ENCODE measurements at regions not wholly inside any gene's neighbourhood (a gene's known extent, or its start where the extent isn't known, plus 50 kb on each side); places are given as distances from the start of the nearest gene placed in this dataset.
A peak's percentile ranks its signal among the peaks of the same experiment; 100 is the strongest.

GRCh38 chr4:73001885-73002284, 67.6 kb downstream of the COX18 start:
- ATAC-seq (replicated peaks in 6 of 8), result no peak
- no peaks in the 10 kb centered on the region for H3K4me1 ChIP-seq (replicated peaks in 1 of 2)
- WGBS, 10 experiments, result 6 to 100% (median 55%) methylated on average over 1 to 2 of the region's 2 CpGs; no CpG with 5 or more reads in 3 of the 10 experiments
- in situ Hi-C loops (cut with MboI; ENCODE audit: low pct_unique_long_range_greater_than_20kb in 2 of 9, low sequenced_read_pairs in 9 of 9, unreplicated experiment in 9 of 9), result loop anchor here in 6 of 9 experiments (25.0 kb wide), 4 partner anchors 290 to 1265 kb away; no protein-coding TSS in a partner anchor
- H3K27ac ChIP-seq, result no peak overlapping the region
- H3K4me3 ChIP-seq, result no peak overlapping the region

- H3K4me1 ChIP-seq (replicated peaks in 1 of 2), result no peaks in the 10 kb centered on the region
- ATAC-seq (replicated peaks in 6 of 8), result no peak
- H3K4me3 ChIP-seq, result no peak overlapping the region
- in situ Hi-C loops (cut with MboI; ENCODE audit: low pct_unique_long_range_greater_than_20kb in 2 of 9, low sequenced_read_pairs in 9 of 9, unreplicated experiment in 9 of 9), result no loop called here
- WGBS, 10 experiments, result 50 to 100% (median 86%) methylated on average over 1 to 3 of the region's 3 CpGs; no CpG with 5 or more reads in 1 of the 10 experiments
- H3K27ac ChIP-seq, result no peak overlapping the region
Measured at GRCh38 chr4:72997409-72997808, 72.1 kb downstream of the COX18 start.

- in situ Hi-C loops (cut with MboI; ENCODE audit: low pct_unique_long_range_greater_than_20kb in 2 of 9, low sequenced_read_pairs in 9 of 9, unreplicated experiment in 9 of 9), result no loop called here
- 21 to 100% (median 81%) methylated on average over 1 to 2 of the region's 3 CpGs; no CpG with 5 or more reads in 6 of the 10 experiments for WGBS, 10 experiments
- Histone ChIP-seq H3K4me3 (no peak overlapping the region), H3K4me1 (replicated peaks in 1 of 2) (no peaks in the 10 kb centered on the region), H3K27ac (no peak overlapping the region)
- ATAC-seq (replicated peaks in 6 of 8), result peak in 2 of 8 experiments; percentile 74 to 83
Measured at GRCh38 chr4:72994670-72995069, 74.8 kb downstream of the COX18 start.

GRCh38 chr4:72993876-72994275, 75.6 kb downstream of the COX18 start:
- H3K27ac ChIP-seq, result no peak overlapping the region
- in situ Hi-C loops (cut with MboI; ENCODE audit: low pct_unique_long_range_greater_than_20kb in 2 of 9, low sequenced_read_pairs in 9 of 9, unreplicated experiment in 9 of 9), result no loop called here
- H3K4me1 ChIP-seq (replicated peaks in 1 of 2), result no peaks in the 10 kb centered on the region
- no peak overlapping the region for H3K4me3 ChIP-seq
- ATAC-seq (replicated peaks in 6 of 8), result no peak

GRCh38 chr4:72991873-72992272, 77.6 kb downstream of the COX18 start:
- ATAC-seq (replicated peaks in 6 of 8), result peak in 5 of 8 experiments; percentile 83 to 94 (median 92)
- in situ Hi-C loops (cut with MboI; ENCODE audit: low pct_unique_long_range_greater_than_20kb in 2 of 9, low sequenced_read_pairs in 9 of 9, unreplicated experiment in 9 of 9), result no loop called here
- 0 to 100% (median 59%) methylated on average over 1 to 2 of the region's 2 CpGs; no CpG with 5 or more reads in 2 of the 10 experiments for WGBS, 10 experiments
- Histone ChIP-seq H3K4me3 (no peak overlapping the region), H3K27ac (no peak overlapping the region), H3K4me1 (replicated peaks in 1 of 2) (no peaks in the 10 kb centered on the region)

GRCh38 chr4:72987741-72988729, 81.5 kb downstream of the COX18 start:
- H3K27ac ChIP-seq, result no peak overlapping the region
- 31 to 94% (median 84%) methylated on average over 3 to 4 of the region's 4 CpGs for WGBS, 10 experiments
- no peaks in the 10 kb centered on the region for H3K4me1 ChIP-seq (replicated peaks in 1 of 2)
- no peak for ATAC-seq (replicated peaks in 6 of 8)
- in situ Hi-C loops (cut with MboI; ENCODE audit: low pct_unique_long_range_greater_than_20kb in 2 of 9, low sequenced_read_pairs in 9 of 9, unreplicated experiment in 9 of 9), result no loop called here
- no peak overlapping the region for H3K4me3 ChIP-seq

- no peak overlapping the region for H3K27ac ChIP-seq
- no peak overlapping the region for H3K4me3 ChIP-seq
- no peak for ATAC-seq (replicated peaks in 6 of 8)
- H3K4me1 ChIP-seq (replicated peaks in 1 of 2), result no peaks in the 10 kb centered on the region
- WGBS, 10 experiments, result 7 to 79% (median 51%) methylated on average over 2 to 4 of the region's 4 CpGs; no CpG with 5 or more reads in 1 of the 10 experiments
- in situ Hi-C loops (cut with MboI; ENCODE audit: low pct_unique_long_range_greater_than_20kb in 2 of 9, low sequenced_read_pairs in 9 of 9, unreplicated experiment in 9 of 9), result no loop called here
Measured at GRCh38 chr4:72984351-72984750, 85.2 kb downstream of the COX18 start.

GRCh38 chr4:72983709-72984108, 85.8 kb downstream of the COX18 start:
- WGBS, 10 experiments, result 0 to 40% (median 12%) methylated on average over 1 to 2 of the region's 2 CpGs
- in situ Hi-C loops (cut with MboI; ENCODE audit: low pct_unique_long_range_greater_than_20kb in 2 of 9, low sequenced_read_pairs in 9 of 9, unreplicated experiment in 9 of 9), result no loop called here
- ATAC-seq (replicated peaks in 6 of 8), result peak in 1 of 8 experiments; percentile 38
- H3K4me3 ChIP-seq, result no peak overlapping the region
- no peaks in the 10 kb centered on the region for H3K4me1 ChIP-seq (replicated peaks in 1 of 2)
- H3K27ac ChIP-seq, result no peak overlapping the region

GRCh38 chr4:72977936-72978485, 91.5 kb downstream of the COX18 start:
- 25 to 91% (median 65%) methylated on average over 1 to 5 of the region's 5 CpGs; no CpG with 5 or more reads in 1 of the 10 experiments for WGBS, 10 experiments
- ATAC-seq (replicated peaks in 6 of 8), result no peak
- H3K4me1 ChIP-seq (replicated peaks in 1 of 2), result peaks cover 3 to 16% of the 10 kb centered on the region in 2 donors
- in situ Hi-C loops (cut with MboI; ENCODE audit: low pct_unique_long_range_greater_than_20kb in 2 of 9, low sequenced_read_pairs in 9 of 9, unreplicated experiment in 9 of 9), result no loop called here
- H3K27ac ChIP-seq, result no peak overlapping the region
- no peak overlapping the region for H3K4me3 ChIP-seq

- in situ Hi-C loops (cut with MboI; ENCODE audit: low pct_unique_long_range_greater_than_20kb in 2 of 9, low sequenced_read_pairs in 9 of 9, unreplicated experiment in 9 of 9), result no loop called here
- Histone ChIP-seq H3K4me1 (replicated peaks in 1 of 2) (peaks cover 3 to 16% of the 10 kb centered on the region in 2 donors), H3K27ac (no peak overlapping the region), H3K4me3 (no peak overlapping the region)
- no peak for ATAC-seq (replicated peaks in 6 of 8)
Measured at GRCh38 chr4:72975488-72975784, 94.1 kb downstream of the COX18 start.

- peak in 5 of 8 experiments; percentile 93 to 100 (median 98) for ATAC-seq (replicated peaks in 6 of 8)
- WGBS, 10 experiments, result 45 to 100% (median 60%) methylated on average over 2 to 8 of the region's 8 CpGs; no CpG with 5 or more reads in 1 of the 10 experiments
- Histone ChIP-seq H3K4me3 (no peak overlapping the region), H3K4me1 (replicated peaks in 1 of 2) (peaks cover 3 to 16% of the 10 kb centered on the region in 2 donors), H3K27ac (no peak overlapping the region)
- in situ Hi-C loops (cut with MboI; ENCODE audit: low pct_unique_long_range_greater_than_20kb in 2 of 9, low sequenced_read_pairs in 9 of 9, unreplicated experiment in 9 of 9), result no loop called here
Measured at GRCh38 chr4:72974694-72975487, 94.6 kb downstream of the COX18 start.

GRCh38 chr4:72971572-72971971, 97.9 kb downstream of the COX18 start:
- no peak overlapping the region for H3K27ac ChIP-seq
- H3K4me3 ChIP-seq, result no peak overlapping the region
- in situ Hi-C loops (cut with MboI; ENCODE audit: low pct_unique_long_range_greater_than_20kb in 2 of 9, low sequenced_read_pairs in 9 of 9, unreplicated experiment in 9 of 9), result no loop called here
- peak in 1 of 8 experiments; percentile 31 for ATAC-seq (replicated peaks in 6 of 8)
- WGBS, 10 experiments, result 19 to 100% (median 95%) methylated on average over 1 to 3 of the region's 3 CpGs; no CpG with 5 or more reads in 2 of the 10 experiments
- H3K4me1 ChIP-seq (replicated peaks in 1 of 2), result peaks cover 3 to 16% of the 10 kb centered on the region in 2 donors

GRCh38 chr4:72970756-72971155, 98.8 kb downstream of the COX18 start:
- in situ Hi-C loops (cut with MboI; ENCODE audit: low pct_unique_long_range_greater_than_20kb in 2 of 9, low sequenced_read_pairs in 9 of 9, unreplicated experiment in 9 of 9), result no loop called here
- peaks cover 3 to 16% of the 10 kb centered on the region in 2 donors for H3K4me1 ChIP-seq (replicated peaks in 1 of 2)
- no peak overlapping the region for H3K27ac ChIP-seq
- no peak for ATAC-seq (replicated peaks in 6 of 8)
- H3K4me3 ChIP-seq, result no peak overlapping the region
- 87 to 100% (median 93%) methylated on average over 1 to 2 of the region's 2 CpGs; no CpG with 5 or more reads in 5 of the 10 experiments for WGBS, 10 experiments
